ENCODE measurements at regions not wholly inside any gene's neighbourhood (a gene's known extent, or its start where the extent isn't known, plus 50 kb on each side); places are given as distances from the start of the nearest gene placed in this dataset.

- DNase-seq = no peak
Measured at GRCh38 chr12:115638733-115639647, 638.5 kb downstream of the MED13L start.

GRCh38 chr12:115636546-115636945, 640.9 kb downstream of the MED13L start:
- DNase-seq = no peak

- no peak for DNase-seq
Measured at GRCh38 chr12:115632308-115632707, 645.2 kb downstream of the MED13L start.

- no peak for DNase-seq
Measured at GRCh38 chr12:115630136-115630535, 647.4 kb downstream of the MED13L start.

- no peak for DNase-seq
Measured at GRCh38 chr12:115626210-115626609, 651.3 kb downstream of the MED13L start.

GRCh38 chr12:115623764-115624334, 653.6 kb downstream of the MED13L start:
- DNase-seq = peak; percentile 27

- no peak for DNase-seq
Measured at GRCh38 chr12:115623275-115623674, 654.2 kb downstream of the MED13L start.

- DNase-seq = no peak
Measured at GRCh38 chr12:115620816-115621215, 656.7 kb downstream of the MED13L start.

- DNase-seq = no peak
Measured at GRCh38 chr12:115619889-115620288, 657.6 kb downstream of the MED13L start.

GRCh38 chr12:115619061-115619460, 658.4 kb downstream of the MED13L start:
- DNase-seq = no peak

GRCh38 chr12:115618105-115618504, 659.4 kb downstream of the MED13L start:
- no peak for DNase-seq

GRCh38 chr12:115617391-115617790, 660.1 kb downstream of the MED13L start:
- DNase-seq = no peak

- no peak for DNase-seq
Measured at GRCh38 chr12:115611477-115611876, 666.0 kb downstream of the MED13L start.

- DNase-seq = no peak
Measured at GRCh38 chr12:115609347-115609746, 668.1 kb downstream of the MED13L start.

- DNase-seq = no peak
Measured at GRCh38 chr12:115606040-115606439, 671.5 kb downstream of the MED13L start.

- DNase-seq = peak; percentile 25
Measured at GRCh38 chr12:115598871-115599811, 678.4 kb downstream of the MED13L start.

- DNase-seq = peak; percentile 52
Measured at GRCh38 chr12:115597157-115597712, 680.3 kb downstream of the MED13L start.

GRCh38 chr12:115588131-115588530, 689.4 kb downstream of the MED13L start:
- no peak for DNase-seq

- DNase-seq = no peak
Measured at GRCh38 chr12:115584156-115584555, 693.3 kb downstream of the MED13L start.

GRCh38 chr12:115583591-115583990, 693.9 kb downstream of the MED13L start:
- DNase-seq = no peak

- no peak for DNase-seq
Measured at GRCh38 chr12:115577401-115577800, 700.1 kb downstream of the MED13L start.

- no peak for DNase-seq
Measured at GRCh38 chr12:115574826-115575225, 702.7 kb downstream of the MED13L start.

- no peak for DNase-seq
Measured at GRCh38 chr12:115572440-115572839, 705.1 kb downstream of the MED13L start.

Data from fibroblast of skin of scalp (primary cell).